GM10248 (cell line): ENCODE measurements at regions not wholly inside any gene's neighbourhood (a gene's known extent, or its start where the extent isn't known, plus 50 kb on each side); places are given as distances from the start of the nearest gene placed in this dataset.

ENCODE experiments used
- CTCF ChIA-PET: fragments of 300-600 bp; sonication (Branson Sonifier 250); formaldehyde crosslinking; extraction: SDS; loops from one replicate; lab custom pipeline; 2021; ENCODE audit warnings: antibody characterized with exemption; lab: Yijun Ruan, JAX
- POLR2A ChIA-PET: fragments of 350-650 bp; sonication (Branson Sonifier 250); formaldehyde crosslinking; extraction: SDS; loops from one replicate; lab custom pipeline; 2020; ENCODE audit warnings: antibody characterized with exemption; lab: Yijun Ruan, JAX
- DNase-seq: peaks from one replicate; pipeline ENCODE4 v3.0.0; 2012; ENCODE audit errors: extremely low spot score
- TF ChIP-seq, protein P1 (sequence below): IDR thresholded peaks from 2 replicates; pipeline ENCODE4 v1.5.1; 2012; ENCODE audit warnings: mild to moderate bottlenecking, low read depth; ENCODE audit errors: extremely low read depth, missing control alignments, control extremely low read depth

DNA sequence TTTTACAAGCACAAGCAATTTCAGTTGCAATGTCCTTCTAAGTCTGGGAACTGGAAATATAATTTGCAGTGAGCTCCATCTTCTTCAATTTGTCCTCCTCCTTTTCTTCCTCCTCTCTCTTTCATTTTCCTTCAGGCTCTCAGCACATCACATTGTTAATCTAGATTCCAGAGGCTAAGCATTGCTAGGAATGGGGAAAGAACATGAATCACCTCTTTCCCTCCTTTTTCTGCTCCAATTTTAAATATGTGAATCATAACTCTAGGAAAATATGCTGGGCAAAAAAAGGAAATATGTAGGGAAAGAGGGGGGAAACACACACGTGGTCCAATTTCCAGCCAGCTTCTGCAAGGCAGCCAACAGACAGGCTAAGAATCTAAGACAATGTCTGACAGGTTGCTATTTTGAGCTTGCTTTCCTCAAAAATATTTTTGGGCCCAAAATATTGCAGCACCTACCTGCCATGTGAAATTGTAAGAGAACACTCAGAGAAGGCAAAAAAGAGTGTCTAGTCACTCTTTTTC lies 72.7 kb upstream of the NUPR2 start:
- no peak for DNase-seq
- TF ChIP-seq, protein P1, sequence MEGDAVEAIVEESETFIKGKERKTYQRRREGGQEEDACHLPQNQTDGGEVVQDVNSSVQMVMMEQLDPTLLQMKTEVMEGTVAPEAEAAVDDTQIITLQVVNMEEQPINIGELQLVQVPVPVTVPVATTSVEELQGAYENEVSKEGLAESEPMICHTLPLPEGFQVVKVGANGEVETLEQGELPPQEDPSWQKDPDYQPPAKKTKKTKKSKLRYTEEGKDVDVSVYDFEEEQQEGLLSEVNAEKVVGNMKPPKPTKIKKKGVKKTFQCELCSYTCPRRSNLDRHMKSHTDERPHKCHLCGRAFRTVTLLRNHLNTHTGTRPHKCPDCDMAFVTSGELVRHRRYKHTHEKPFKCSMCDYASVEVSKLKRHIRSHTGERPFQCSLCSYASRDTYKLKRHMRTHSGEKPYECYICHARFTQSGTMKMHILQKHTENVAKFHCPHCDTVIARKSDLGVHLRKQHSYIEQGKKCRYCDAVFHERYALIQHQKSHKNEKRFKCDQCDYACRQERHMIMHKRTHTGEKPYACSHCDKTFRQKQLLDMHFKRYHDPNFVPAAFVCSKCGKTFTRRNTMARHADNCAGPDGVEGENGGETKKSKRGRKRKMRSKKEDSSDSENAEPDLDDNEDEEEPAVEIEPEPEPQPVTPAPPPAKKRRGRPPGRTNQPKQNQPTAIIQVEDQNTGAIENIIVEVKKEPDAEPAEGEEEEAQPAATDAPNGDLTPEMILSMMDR = no peak
- POLR2A ChIA-PET = no interaction called here
- CTCF ChIA-PET = no interaction called here

DNA sequence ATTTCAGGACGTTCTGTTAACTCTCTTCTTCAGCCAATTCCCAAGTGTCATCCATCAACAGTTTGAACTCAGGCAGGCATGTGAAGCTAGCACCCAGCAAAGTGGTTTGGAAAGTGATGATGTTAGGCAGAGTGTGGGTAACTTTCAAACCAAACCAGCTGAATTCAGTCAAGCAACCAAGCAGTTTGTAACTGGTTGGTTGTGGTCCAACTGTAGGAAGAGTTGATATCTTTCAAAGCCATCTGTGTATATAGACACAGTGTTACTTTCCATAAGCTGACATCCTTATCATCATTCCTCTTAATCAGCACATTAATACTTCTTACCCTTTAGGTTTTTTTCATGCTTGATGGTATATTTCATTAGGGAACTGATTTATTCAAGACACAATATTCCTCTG lies 72.2 kb upstream of the NUPR2 start:
- ChIA-PET POLR2A (no interaction called here), CTCF (no interaction called here)
- no peak for DNase-seq
- TF ChIP-seq, protein P1 = no peak

DNA sequence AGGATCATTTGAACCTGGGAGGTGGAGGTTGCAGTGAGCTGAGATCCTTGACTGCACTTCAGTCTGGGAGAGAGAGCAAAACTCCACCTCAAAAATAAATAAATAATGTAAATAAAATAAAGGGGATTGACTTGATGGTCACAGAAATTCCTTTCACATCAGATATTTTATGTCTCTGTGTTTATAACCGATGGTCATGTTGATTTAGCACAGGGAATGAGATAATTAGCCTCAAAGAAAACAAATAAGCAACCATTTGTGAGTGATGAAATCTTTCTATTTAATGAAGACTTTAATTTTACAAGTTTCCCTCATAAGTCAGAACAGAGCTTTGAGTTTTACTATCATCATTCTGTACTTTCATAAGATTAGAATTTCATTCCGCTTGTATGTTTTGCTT lies 64.8 kb upstream of the NUPR2 start:
- no peak for DNase-seq
- CTCF ChIA-PET = interaction anchor here (1.5 kb wide), 1 partner anchor 10 kb away, joined by 3 read pairs; no protein-coding TSS in a partner anchor
- POLR2A ChIA-PET = no interaction called here
- TF ChIP-seq, protein P1 = no peak

DNA sequence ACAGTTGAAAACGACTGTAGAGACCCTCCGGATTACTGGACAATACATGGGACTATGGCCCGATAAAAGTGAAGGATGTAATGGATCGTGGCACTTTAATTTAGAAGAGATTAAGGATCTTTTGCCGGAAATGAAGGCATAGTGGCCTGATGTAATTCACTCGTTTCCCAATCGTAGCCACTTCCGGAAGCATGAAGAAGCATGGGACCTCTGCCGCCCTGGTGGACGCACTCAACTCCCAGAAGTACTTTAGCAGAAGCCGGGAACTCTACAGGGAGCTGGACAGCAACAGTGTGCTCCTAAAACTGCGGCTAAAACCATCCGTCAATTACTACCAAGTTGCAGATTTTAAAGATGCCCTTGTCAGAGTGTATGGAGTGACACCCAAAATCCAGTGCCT lies 59.6 kb upstream of the NUPR2 start:
- no peak for DNase-seq
- ChIA-PET POLR2A (no interaction called here), CTCF (no interaction called here)
- TF ChIP-seq, protein P1 = no peak

DNA sequence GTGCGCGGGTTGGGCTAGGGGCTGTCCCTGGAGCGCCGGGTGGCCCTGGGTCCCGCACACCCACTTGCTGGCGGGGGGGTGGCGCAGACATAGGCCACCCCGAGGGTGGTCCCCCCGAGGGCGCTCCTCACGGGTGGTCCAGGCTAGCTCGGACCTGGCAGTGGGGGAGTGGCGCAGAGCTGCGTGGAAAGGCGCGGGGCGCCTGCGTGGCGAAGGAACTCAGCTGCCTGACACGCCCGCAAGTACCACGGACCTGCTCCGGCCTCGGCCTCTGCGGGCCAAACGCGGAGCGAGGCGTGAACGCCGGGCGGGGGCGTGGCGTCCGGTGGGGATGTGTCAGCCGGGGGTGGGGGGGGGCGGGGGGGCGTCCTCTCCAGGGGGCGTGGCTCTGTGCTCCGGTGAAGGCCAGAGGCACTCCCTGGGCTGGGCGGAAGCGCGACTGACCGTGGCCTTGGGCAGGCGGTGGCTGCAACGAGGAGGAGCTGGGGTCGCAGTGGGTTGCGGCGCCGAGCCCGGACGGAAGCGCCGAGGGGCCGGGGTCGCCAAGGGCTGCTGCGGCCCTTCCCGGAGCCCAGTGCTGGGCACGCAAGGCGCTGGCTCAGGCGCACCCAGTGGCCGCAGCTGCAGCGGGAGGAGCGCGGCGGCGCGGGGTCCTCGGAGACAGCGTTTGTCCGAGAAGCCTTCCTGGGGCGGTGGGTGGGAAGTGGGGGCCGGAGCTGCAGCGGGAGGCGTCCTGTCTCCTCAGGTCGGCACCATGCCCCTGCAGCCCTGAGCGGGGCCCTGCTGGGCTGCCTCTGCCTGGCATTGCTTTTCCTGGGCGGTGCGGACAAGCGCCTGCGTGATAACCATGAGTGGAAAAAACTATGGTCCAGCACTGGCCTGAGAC lies 58.9 kb upstream of the NUPR2 start:
- ChIA-PET CTCF (no interaction called here), POLR2A (no interaction called here)
- DNase-seq = no peak
- TF ChIP-seq, protein P1 = no peak

DNA sequence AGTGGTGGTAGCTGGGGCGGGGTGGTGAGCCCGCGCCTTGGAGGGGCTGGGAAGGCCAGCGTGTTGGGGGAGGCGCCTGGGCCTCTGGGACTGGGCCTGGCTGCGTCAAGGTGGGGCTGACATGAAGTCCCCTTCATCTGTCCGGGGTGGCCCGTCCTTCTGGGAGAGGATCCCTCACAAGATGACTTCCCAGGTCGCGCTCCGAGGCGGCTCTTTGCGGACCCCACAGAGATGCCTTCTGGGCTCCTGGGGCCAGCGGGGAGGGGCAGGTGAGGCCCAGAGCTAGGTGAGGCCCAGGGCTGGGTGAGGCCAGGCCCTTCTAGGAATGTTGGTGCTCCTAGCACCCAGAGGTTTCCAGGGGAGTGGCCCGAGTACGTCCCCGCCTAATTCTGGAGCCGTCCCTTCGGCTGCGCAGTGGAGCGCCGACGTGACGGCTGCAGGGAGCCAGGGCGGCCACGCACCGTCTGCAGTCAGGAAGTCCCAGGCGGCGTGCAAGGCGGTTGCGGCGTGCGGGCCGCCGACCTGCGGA lies 58.2 kb upstream of the NUPR2 start:
- ChIA-PET CTCF (no interaction called here), POLR2A (no interaction called here)
- TF ChIP-seq, protein P1 = no peak
- no peak for DNase-seq
